B cell (primary cell): ENCODE measurements at regions not wholly inside any gene's neighbourhood (a gene's known extent, or its start where the extent isn't known, plus 50 kb on each side); places are given as distances from the start of the nearest gene placed in this dataset.

Source experiments
- ATAC-seq: fragments of 200-7000 bp; cut with Tn5 transposase; one replicate; pipeline ENCODE4 v1.10.0; 2021; ENCODE audit warnings: low read depth, mild to moderate bottlenecking, moderate number of reproducible peaks, moderate library complexity
- CTCF ChIA-PET: fragments of 350-600 bp; sonication (Branson Sonifier 250); formaldehyde crosslinking; loops from one replicate; lab custom pipeline; 2021; ENCODE audit warnings: antibody characterized with exemption, inconsistent platforms; lab: Charles Lee
- POLR2A ChIA-PET: fragments of 350-600 bp; sonication (Branson Sonifier 250); formaldehyde crosslinking; loops from one replicate; lab custom pipeline; 2021; ENCODE audit warnings: antibody characterized with exemption; lab: Charles Lee
- DNase-seq: peaks from one replicate; pipeline ENCODE4 v3.0.0; 2013
- H2AFZ ChIP-seq: 2 replicates; pipeline ENCODE4 v1.6.1; 2012; ENCODE audit warnings: mild to moderate bottlenecking, low read depth, low read length; ENCODE audit not compliant: insufficient read depth, poor library complexity, severe bottlenecking
- H3K27ac ChIP-seq, 2 donors: 1 replicate in 1 of 2; 2 replicates in 1 of 2; pipeline ENCODE4 v1.5.1; 2012 to 2013; ENCODE audit warnings: low read length in 2 of 2, mild to moderate bottlenecking in 2 of 2, moderate library complexity in 1 of 2
- H3K27me3 ChIP-seq, 4 experiments: fragments of 200-600 bp in 1 of 4; sonication (generic) in 1 of 4; replicated peaks in 1 of 4; 1 replicate in 2 of 4; 2 replicates in 2 of 4; pipeline versions ENCODE4 v1.6.1 to v1.7.0; 2013 to 2016; ENCODE audit warnings: low read length in 3 of 4, mild to moderate bottlenecking in 2 of 4, mixed read lengths in 1 of 4, moderate library complexity in 1 of 4; ENCODE audit not compliant: insufficient read depth in 4 of 4, control insufficient read depth in 3 of 4; ENCODE audit errors: control extremely low read depth in 1 of 4
- H3K36me3 ChIP-seq, 2 experiments: replicated peaks in 1 of 2; 1 replicate in 1 of 2; 2 replicates in 1 of 2; pipeline versions ENCODE4 v1.6.1 to v1.7.1; 2013; ENCODE audit warnings: low read length in 1 of 2; ENCODE audit not compliant: insufficient read depth in 2 of 2, control insufficient read depth in 1 of 2; ENCODE audit errors: control extremely low read depth in 1 of 2, extremely low read depth in 1 of 2
- H3K4me1 ChIP-seq, 2 donors: fragments of 200-600 bp in 1 of 2; sonication (generic) in 1 of 2; 1 replicate in 1 of 2; 2 replicates in 1 of 2; pipeline versions ENCODE4 v1.5.1 to v1.6.1; 2013 to 2017; ENCODE audit warnings: low read length in 2 of 2; ENCODE audit not compliant: control insufficient read depth in 2 of 2, insufficient read depth in 2 of 2
- H3K4me2 ChIP-seq: replicated peaks from 2 replicates; pipeline ENCODE3; 2012; ENCODE audit warnings: mild to moderate bottlenecking, low read depth, low read length; ENCODE audit not compliant: poor library complexity, severe bottlenecking
- H3K4me3 ChIP-seq, 5 experiments: fragments of 200-600 bp in 1 of 5; sonication (generic) in 1 of 5; 1 replicate in 3 of 5; 2 replicates in 2 of 5; pipeline versions ENCODE4 v1.5.1 to v1.7.0; 2011 to 2016; ENCODE audit warnings: low read length in 4 of 5, mild to moderate bottlenecking in 4 of 5, low read depth in 2 of 5, control low read depth in 1 of 5, moderate library complexity in 1 of 5; ENCODE audit not compliant: insufficient read depth in 1 of 5; ENCODE audit errors: control extremely low read depth in 1 of 5, extremely low read depth in 1 of 5
- H3K79me2 ChIP-seq: fragments of 200-600 bp; sonication (generic); one replicate; pipeline ENCODE4 v1.6.0; 2016; ENCODE audit warnings: low read length; ENCODE audit not compliant: control insufficient read depth, insufficient read depth
- H3K9ac ChIP-seq: fragments of 200-600 bp; sonication (generic); 2 replicates; pipeline ENCODE4 v1.6.1; 2017; ENCODE audit warnings: mild to moderate bottlenecking, low read length, moderate library complexity
- H3K9me3 ChIP-seq, 3 donors: one replicate each; pipeline versions ENCODE4 v1.6.1 to v1.7.1; 2013; ENCODE audit warnings: low read length in 2 of 3; ENCODE audit not compliant: control insufficient read depth in 2 of 3, insufficient read depth in 1 of 3; ENCODE audit errors: control extremely low read depth in 1 of 3
- H4K20me1 ChIP-seq: 2 replicates; pipeline ENCODE4 v1.6.0; 2012; ENCODE audit warnings: mild to moderate bottlenecking, low read length; ENCODE audit not compliant: insufficient read depth, control insufficient read depth, poor library complexity, severe bottlenecking
- H3K27ac Mint-ChIP-seq: one replicate; pipeline ENCODE4 v1.8.0; 2021; ENCODE audit warnings: mixed read lengths
- H3K27me3 Mint-ChIP-seq: one replicate; pipeline ENCODE4 v1.8.0; 2021; ENCODE audit warnings: mixed read lengths
- H3K4me1 Mint-ChIP-seq: one replicate; pipeline ENCODE4 v1.8.0; 2021; ENCODE audit warnings: mixed read lengths
- H3K4me3 Mint-ChIP-seq: one replicate; pipeline ENCODE4 v1.8.0; 2021; ENCODE audit warnings: mixed read lengths
- H3K9me3 Mint-ChIP-seq: one replicate; pipeline ENCODE4 v1.8.0; 2022; ENCODE audit warnings: mixed read lengths; ENCODE audit not compliant: insufficient read depth
- EZH2 ChIP-seq: IDR thresholded peaks from 2 replicates; pipeline ENCODE4 v1.6.1; 2012; ENCODE audit warnings: borderline replicate concordance, low read depth, mild to moderate bottlenecking, moderate library complexity, low read length; ENCODE audit not compliant: insufficient read depth, poor library complexity, severe bottlenecking
- WGBS: methylation state at CpG from one replicate; pipeline ENCODE4 v1.1.5; 2013; ENCODE audit warnings: missing lambda C conversion rate; ENCODE audit not compliant: insufficient coverage; 5-methylcytosine and 5-hydroxymethylcytosine counted together
- intact Hi-C: fragments of 100-400 bp; cut with micrococcal nuclease; formaldehyde crosslinking; loops from one replicate; pipeline ENCODE4 v1.10.0; 2022
- TF ChIP-seq, protein P1 (sequence below): fragments of 200-600 bp; IDR thresholded peaks from one replicate; pipeline ENCODE4 v1.8.0; 2022; ENCODE audit warnings: antibody characterized with exemption, mild to moderate bottlenecking

DNA sequence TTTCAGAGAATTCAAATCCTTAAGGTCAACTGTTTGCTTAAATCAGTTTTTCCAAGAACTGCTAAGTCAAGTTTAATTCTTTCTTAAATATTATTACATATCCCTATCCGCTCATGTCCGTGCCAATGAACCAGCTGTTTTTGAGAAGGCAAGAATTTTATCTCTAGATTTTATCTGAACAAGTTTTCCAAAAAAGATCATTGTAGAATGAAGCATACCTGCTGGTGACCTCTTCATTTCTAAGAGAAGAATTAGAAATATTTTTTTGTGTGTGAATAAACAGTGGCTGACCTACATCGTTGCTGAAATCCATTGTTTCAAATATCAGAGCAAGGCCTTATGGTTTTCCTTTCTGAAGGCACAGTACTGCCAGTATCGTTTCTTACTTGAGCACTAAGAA lies 58.4 kb upstream of the RND3 start:
- H3K9me3 Mint-ChIP-seq: peaks cover under 1% of the 10 kb centered on the region
- H3K9ac ChIP-seq: no peak overlapping the region
- TF ChIP-seq EZH2: no peak
- TF ChIP-seq, protein P1, sequence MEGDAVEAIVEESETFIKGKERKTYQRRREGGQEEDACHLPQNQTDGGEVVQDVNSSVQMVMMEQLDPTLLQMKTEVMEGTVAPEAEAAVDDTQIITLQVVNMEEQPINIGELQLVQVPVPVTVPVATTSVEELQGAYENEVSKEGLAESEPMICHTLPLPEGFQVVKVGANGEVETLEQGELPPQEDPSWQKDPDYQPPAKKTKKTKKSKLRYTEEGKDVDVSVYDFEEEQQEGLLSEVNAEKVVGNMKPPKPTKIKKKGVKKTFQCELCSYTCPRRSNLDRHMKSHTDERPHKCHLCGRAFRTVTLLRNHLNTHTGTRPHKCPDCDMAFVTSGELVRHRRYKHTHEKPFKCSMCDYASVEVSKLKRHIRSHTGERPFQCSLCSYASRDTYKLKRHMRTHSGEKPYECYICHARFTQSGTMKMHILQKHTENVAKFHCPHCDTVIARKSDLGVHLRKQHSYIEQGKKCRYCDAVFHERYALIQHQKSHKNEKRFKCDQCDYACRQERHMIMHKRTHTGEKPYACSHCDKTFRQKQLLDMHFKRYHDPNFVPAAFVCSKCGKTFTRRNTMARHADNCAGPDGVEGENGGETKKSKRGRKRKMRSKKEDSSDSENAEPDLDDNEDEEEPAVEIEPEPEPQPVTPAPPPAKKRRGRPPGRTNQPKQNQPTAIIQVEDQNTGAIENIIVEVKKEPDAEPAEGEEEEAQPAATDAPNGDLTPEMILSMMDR: no peak
- intact Hi-C loops: no loop called here
- H3K4me2 ChIP-seq: no peak overlapping the region
- H2AFZ ChIP-seq: no peak overlapping the region
- no peaks in the 10 kb centered on the region for H3K36me3 ChIP-seq
- no peak overlapping the region for H3K4me3 ChIP-seq
- no CpG with 5 or more reads among the region's 4 CpGs for WGBS
- H3K4me1 ChIP-seq: no peaks in the 10 kb centered on the region
- H3K4me3 Mint-ChIP-seq: no peak overlapping the region
- ATAC-seq (no peak), DNase-seq (no peak)
- no peaks in the 10 kb centered on the region for H3K79me2 ChIP-seq
- no peaks in the 10 kb centered on the region for H3K27me3 ChIP-seq
- H3K27ac ChIP-seq: no peak overlapping the region
- no peaks in the 10 kb centered on the region for H3K4me1 Mint-ChIP-seq
- CTCF ChIA-PET: no interaction called here
- no peak overlapping the region for H3K27ac Mint-ChIP-seq
- POLR2A ChIA-PET: no interaction called here
- H3K27me3 Mint-ChIP-seq: no peaks in the 10 kb centered on the region
- H4K20me1 ChIP-seq: no peaks in the 10 kb centered on the region
- H3K9me3 ChIP-seq: peaks cover 0 to 5% (median 0%) of the 10 kb centered on the region in 3 donors

GRCh38 chr2:150544731-150545130 lies 57.3 kb upstream of the RND3 start:
- H3K27me3 Mint-ChIP-seq: no peaks in the 10 kb centered on the region
- Histone ChIP-seq H3K4me2 (no peak overlapping the region), H3K4me1 (no peaks in the 10 kb centered on the region), H3K36me3 (no peaks in the 10 kb centered on the region), H3K9me3 (peaks cover 0 to 5% (median 0%) of the 10 kb centered on the region in 3 donors), H3K4me3 (no peak overlapping the region), H3K27me3 (no peaks in the 10 kb centered on the region), H2AFZ (no peak overlapping the region), H3K79me2 (no peaks in the 10 kb centered on the region), H3K9ac (no peak overlapping the region), H3K27ac (no peak overlapping the region), H4K20me1 (no peaks in the 10 kb centered on the region)
- no peak overlapping the region for H3K4me3 Mint-ChIP-seq
- DNase-seq (no peak), ATAC-seq (no peak)
- peaks cover 3% of the 10 kb centered on the region for H3K9me3 Mint-ChIP-seq
- H3K27ac Mint-ChIP-seq: no peak overlapping the region
- ChIA-PET POLR2A (no interaction called here), CTCF (no interaction called here)
- TF ChIP-seq, protein P1: no peak
- TF ChIP-seq EZH2: no peak
- intact Hi-C loops: no loop called here
- no peaks in the 10 kb centered on the region for H3K4me1 Mint-ChIP-seq
- WGBS: no CpG with 5 or more reads among the region's 3 CpGs
